ENCODE measurements at regions not wholly inside any gene's neighbourhood (a gene's known extent, or its start where the extent isn't known, plus 50 kb on each side); places are given as distances from the start of the nearest gene placed in this dataset.

DNA sequence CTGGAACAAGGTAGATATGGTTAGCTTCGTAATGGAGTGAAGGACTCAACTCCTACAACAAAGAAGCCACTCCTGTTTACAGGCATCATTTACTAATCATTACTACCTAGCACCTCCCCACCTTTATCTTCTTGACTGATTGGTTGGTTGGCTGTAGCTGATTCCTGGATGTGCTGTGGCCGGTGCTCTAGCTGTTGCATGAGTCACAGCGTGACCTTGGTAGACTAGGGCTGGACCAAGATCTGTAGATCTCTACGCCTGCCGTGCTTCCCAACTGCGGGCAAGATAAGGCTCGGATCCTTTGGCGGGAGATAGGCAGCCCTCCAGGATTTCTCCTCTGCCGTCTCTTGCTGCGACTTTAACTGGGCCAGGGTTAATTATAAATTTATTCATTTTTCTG lies 194.3 kb upstream of the SOX11 start:
- TF ChIP-seq, protein P1, sequence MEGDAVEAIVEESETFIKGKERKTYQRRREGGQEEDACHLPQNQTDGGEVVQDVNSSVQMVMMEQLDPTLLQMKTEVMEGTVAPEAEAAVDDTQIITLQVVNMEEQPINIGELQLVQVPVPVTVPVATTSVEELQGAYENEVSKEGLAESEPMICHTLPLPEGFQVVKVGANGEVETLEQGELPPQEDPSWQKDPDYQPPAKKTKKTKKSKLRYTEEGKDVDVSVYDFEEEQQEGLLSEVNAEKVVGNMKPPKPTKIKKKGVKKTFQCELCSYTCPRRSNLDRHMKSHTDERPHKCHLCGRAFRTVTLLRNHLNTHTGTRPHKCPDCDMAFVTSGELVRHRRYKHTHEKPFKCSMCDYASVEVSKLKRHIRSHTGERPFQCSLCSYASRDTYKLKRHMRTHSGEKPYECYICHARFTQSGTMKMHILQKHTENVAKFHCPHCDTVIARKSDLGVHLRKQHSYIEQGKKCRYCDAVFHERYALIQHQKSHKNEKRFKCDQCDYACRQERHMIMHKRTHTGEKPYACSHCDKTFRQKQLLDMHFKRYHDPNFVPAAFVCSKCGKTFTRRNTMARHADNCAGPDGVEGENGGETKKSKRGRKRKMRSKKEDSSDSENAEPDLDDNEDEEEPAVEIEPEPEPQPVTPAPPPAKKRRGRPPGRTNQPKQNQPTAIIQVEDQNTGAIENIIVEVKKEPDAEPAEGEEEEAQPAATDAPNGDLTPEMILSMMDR (conservative IDR thresholded peaks at IDR 0.05) = no peak
- no peak for TF ChIP-seq EZH2 (IDR thresholded peaks at IDR 0.05; ENCODE audit: low read depth)
